Caco-2 (cell line): ENCODE measurements at regions not wholly inside any gene's neighbourhood (a gene's known extent, or its start where the extent isn't known, plus 50 kb on each side); places are given as distances from the start of the nearest gene placed in this dataset.

Source experiments
- BruUV-seq: library from RNA; stranded (reverse); fragments of 400-500 nt; replicated peaks from 2 replicates; lab custom pipeline; 2021; lab: Mats Ljungman, UMichigan
- CTCF ChIA-PET: fragments of 300-600 bp; sonication (Branson Sonifier 250); formaldehyde crosslinking; loops from one replicate; lab custom pipeline; 2022; ENCODE audit warnings: antibody characterized with exemption; lab: Charles Lee
- POLR2A ChIA-PET: fragments of 300-600 bp; sonication (Branson Sonifier 250); formaldehyde crosslinking; loops from one replicate; lab custom pipeline; 2022; ENCODE audit warnings: antibody characterized with exemption; lab: Charles Lee
- DNase-seq, 2 experiments: peaks; one replicate each; pipeline versions ENCODE4 v3.0.0 to v3.0.0-alpha.2; 2020 to 2022
- H3K27me3 ChIP-seq: replicated peaks from 2 replicates; pipeline ENCODE4 v1.6.0; 2011; ENCODE audit warnings: low read length; ENCODE audit not compliant: control insufficient read depth, insufficient read depth
- H3K36me3 ChIP-seq: 2 replicates; pipeline ENCODE4 v1.5.1; 2011; ENCODE audit warnings: low read length; ENCODE audit not compliant: control insufficient read depth, insufficient read depth
- H3K4me1 ChIP-seq: fragments of 250-450 bp; sonication (Bioruptor Pico); 2 replicates; pipeline ENCODE4 v1.5.1; 2020; ENCODE audit warnings: mild to moderate bottlenecking
- H3K4me3 ChIP-seq: 2 replicates; pipeline ENCODE4 v1.5.1; 2011; ENCODE audit warnings: low read depth, mild to moderate bottlenecking, control low read depth, low read length
- H3K9me3 ChIP-seq: fragments of 250-450 bp; sonication (Bioruptor Pico); 2 replicates; pipeline ENCODE4 v1.5.1; 2020; ENCODE audit warnings: mild to moderate bottlenecking, moderate library complexity
- H3K27ac Mint-ChIP-seq: one replicate; pipeline ENCODE4 v1.8.0; 2022; ENCODE audit warnings: mixed read lengths; ENCODE audit not compliant: unreplicated experiment
- H3K27me3 Mint-ChIP-seq: one replicate; pipeline ENCODE4 v1.8.0; 2022; ENCODE audit warnings: mixed read lengths; ENCODE audit not compliant: insufficient read depth, unreplicated experiment
- H3K36me3 Mint-ChIP-seq: one replicate; pipeline ENCODE4 v1.8.0; 2022; ENCODE audit warnings: mild to moderate bottlenecking, mixed read lengths; ENCODE audit not compliant: insufficient read depth, unreplicated experiment
- H3K4me1 Mint-ChIP-seq: one replicate; pipeline ENCODE4 v1.8.0; 2022; ENCODE audit warnings: low read depth, mixed read lengths; ENCODE audit not compliant: unreplicated experiment
- H3K4me3 Mint-ChIP-seq: one replicate; pipeline ENCODE4 v1.8.0; 2022; ENCODE audit warnings: mild to moderate bottlenecking, moderate library complexity, mixed read lengths; ENCODE audit not compliant: unreplicated experiment
- H3K9me3 Mint-ChIP-seq: one replicate; pipeline ENCODE4 v1.8.0; 2022; ENCODE audit warnings: mixed read lengths; ENCODE audit not compliant: unreplicated experiment
- CTCF ChIP-seq, 2 experiments: fragments of 200-600 bp in 1 of 2; IDR thresholded peaks; 1 replicate in 1 of 2; 2 replicates in 1 of 2; pipeline versions ENCODE4 v1.5.1 to v1.8.0; 2011 to 2022; ENCODE audit warnings: antibody characterized with exemption in 1 of 2, control low read depth in 1 of 2, inconsistent platforms in 1 of 2, low read depth in 1 of 2, low read length in 1 of 2, mild to moderate bottlenecking in 1 of 2, moderate library complexity in 1 of 2; ENCODE audit not compliant: insufficient read depth in 1 of 2, severe bottlenecking in 1 of 2, unreplicated experiment in 1 of 2
- intact Hi-C: fragments of 100-400 bp; cut with micrococcal nuclease; formaldehyde crosslinking; loops from one replicate; pipeline ENCODE4 v1.10.0; 2022; ENCODE audit not compliant: unreplicated experiment

- H3K36me3 ChIP-seq: no peaks in the 10 kb centered on the region
- no peak overlapping the region for H3K4me3 ChIP-seq
- ChIA-PET POLR2A (no interaction called here), CTCF (no interaction called here)
- intact Hi-C loops: no loop called here
- no peaks in the 10 kb centered on the region for H3K36me3 Mint-ChIP-seq
- no peaks in the 10 kb centered on the region for H3K27me3 ChIP-seq
- no peak overlapping the region for H3K4me3 Mint-ChIP-seq
- H3K9me3 ChIP-seq: no peaks in the 10 kb centered on the region; the same call in 1 of the 2 replicates
- H3K4me1 ChIP-seq: no peaks in the 10 kb centered on the region
- no peaks in the 10 kb centered on the region for H3K9me3 Mint-ChIP-seq
- no TSS peak for BruUV-seq
- H3K4me1 Mint-ChIP-seq: no peaks in the 10 kb centered on the region
- DNase-seq: no peak
- no peak for TF ChIP-seq CTCF (IDR thresholded peaks at IDR 0.05; ENCODE audit: insufficient read depth in 1 of 2, low read depth in 1 of 2, low read length in 1 of 2, severe bottlenecking in 1 of 2, unreplicated experiment in 1 of 2)
- no peaks in the 10 kb centered on the region for H3K27me3 Mint-ChIP-seq
- H3K27ac Mint-ChIP-seq: no peak overlapping the region
Measured at GRCh38 chr16:59971264-59971663, 1237.1 kb upstream of the GOT2 start.

GRCh38 chr16:59964232-59964924 is 1230.3 kb upstream of the GOT2 start:
- Mint-ChIP-seq H3K4me3 (no peak overlapping the region), H3K27me3 (no peaks in the 10 kb centered on the region), H3K27ac (no peak overlapping the region), H3K36me3 (no peaks in the 10 kb centered on the region), H3K9me3 (peaks cover 11% of the 10 kb centered on the region), H3K4me1 (no peaks in the 10 kb centered on the region)
- no peaks in the 10 kb centered on the region for H3K36me3 ChIP-seq
- no peaks in the 10 kb centered on the region for H3K27me3 ChIP-seq
- intact Hi-C loops: no loop called here
- CTCF ChIA-PET: no interaction called here
- H3K4me3 ChIP-seq: no peak overlapping the region
- no peak for TF ChIP-seq CTCF (IDR thresholded peaks at IDR 0.05; ENCODE audit: insufficient read depth in 1 of 2, low read depth in 1 of 2, low read length in 1 of 2, severe bottlenecking in 1 of 2, unreplicated experiment in 1 of 2)
- no TSS peak for BruUV-seq
- POLR2A ChIA-PET: no interaction called here
- DNase-seq: no peak
- no peaks in the 10 kb centered on the region for H3K4me1 ChIP-seq
- H3K9me3 ChIP-seq: no peaks in the 10 kb centered on the region; the same call in 1 of the 2 replicates

GRCh38 chr16:59959311-59959710 is 1225.2 kb upstream of the GOT2 start:
- no peak for DNase-seq
- H3K9me3 Mint-ChIP-seq: peaks cover 21% of the 10 kb centered on the region
- TF ChIP-seq CTCF (IDR thresholded peaks at IDR 0.05; ENCODE audit: insufficient read depth in 1 of 2, low read depth in 1 of 2, low read length in 1 of 2, severe bottlenecking in 1 of 2, unreplicated experiment in 1 of 2): no peak
- Histone ChIP-seq H3K36me3 (no peaks in the 10 kb centered on the region), H3K27me3 (no peaks in the 10 kb centered on the region), H3K9me3 (no peaks in the 10 kb centered on the region), H3K4me1 (no peaks in the 10 kb centered on the region), H3K4me3 (no peak overlapping the region)
- H3K27me3 Mint-ChIP-seq: no peaks in the 10 kb centered on the region
- intact Hi-C loops: no loop called here
- H3K4me1 Mint-ChIP-seq: no peaks in the 10 kb centered on the region
- H3K36me3 Mint-ChIP-seq: no peaks in the 10 kb centered on the region
- POLR2A ChIA-PET: no interaction called here
- no peak overlapping the region for H3K27ac Mint-ChIP-seq
- no peak overlapping the region for H3K4me3 Mint-ChIP-seq
- CTCF ChIA-PET: no interaction called here
- no TSS peak for BruUV-seq
